HepG2 (cell line): ENCODE measurements at regions not wholly inside any gene's neighbourhood (a gene's known extent, or its start where the extent isn't known, plus 50 kb on each side); places are given as distances from the start of the nearest gene placed in this dataset.

ENCODE experiments used
- ATAC-seq: fragments of 200-7000 bp; cut with Tn5 transposase; 3 replicates; pipeline ENCODE4 v1.9.1; 2020; ENCODE audit warnings: mild to moderate bottlenecking, moderate library complexity
- BruUV-seq: library from RNA; stranded (reverse); fragments of 400-500 nt; replicated peaks from 2 replicates; lab custom pipeline; 2021; lab: Mats Ljungman, UMichigan
- CTCF ChIA-PET: fragments of 300-600 bp; formaldehyde crosslinking; extraction: SDS; loops from one replicate; lab custom pipeline; 2021; ENCODE audit warnings: low total read pairs, inconsistent platforms, low intra/inter-chr PET ratio; lab: Yijun Ruan, JAX
- POLR2A ChIA-PET: fragments of 350-600 bp; sonication (Branson Sonifier 250); formaldehyde crosslinking; loops from one replicate; lab custom pipeline; 2020; ENCODE audit warnings: antibody characterized with exemption, inconsistent platforms; lab: Yijun Ruan, JAX
- DNase-seq: peaks from one replicate; pipeline ENCODE4 v3.0.0-alpha.2; 2015; ENCODE audit warnings: low spot score
- FAIRE-seq: peaks from 3 replicates; lab custom pipeline; 2011; peaks lifted over from hg19 to GRCh38; lab: Jason Lieb, UNC
- H2AFZ ChIP-seq: one replicate; pipeline ENCODE4 v1.6.1; 2011; ENCODE audit warnings: low read length, inconsistent platforms
- H3K27ac ChIP-seq: fragments of 300-600 bp; 3 replicates; pipeline ENCODE4 v1.8.0; 2011; ENCODE audit warnings: mixed run types, mild to moderate bottlenecking, mixed read lengths, low read length, inconsistent platforms; ENCODE audit not compliant: insufficient read depth; ENCODE audit errors: extremely low read length
- H3K27me3 ChIP-seq, 2 experiments: fragments of 200-600 bp in 1 of 2; 2 replicates in 1 of 2; 3 replicates in 1 of 2; pipeline versions ENCODE4 v1.6.0 to v1.8.0; 2011; ENCODE audit warnings: low read length in 2 of 2, mild to moderate bottlenecking in 2 of 2, moderate library complexity in 2 of 2, inconsistent platforms in 1 of 2; ENCODE audit not compliant: insufficient read depth in 2 of 2, control insufficient read depth in 1 of 2
- H3K36me3 ChIP-seq, 2 experiments: fragments of 200-600 bp in 1 of 2; replicated peaks in 1 of 2; 2 replicates in 1 of 2; 3 replicates in 1 of 2; pipeline versions ENCODE4 v1.5.1 to v1.8.0; 2011; ENCODE audit warnings: low read length in 2 of 2, inconsistent platforms in 1 of 2; ENCODE audit not compliant: insufficient read depth in 2 of 2, control insufficient read depth in 1 of 2
- H3K4me1 ChIP-seq: 2 replicates; pipeline ENCODE4 v1.5.1; 2012; ENCODE audit warnings: low read length, inconsistent platforms; ENCODE audit not compliant: insufficient read depth
- H3K4me2 ChIP-seq: 2 replicates; pipeline ENCODE4 v1.6.0; 2011; ENCODE audit warnings: low read depth, low read length, inconsistent platforms
- H3K4me3 ChIP-seq, 3 experiments: fragments of 200-600 bp in 1 of 3; sonication (generic), shearing (Covaris generic) in 1 of 3; replicated peaks in 1 of 3; 2 replicates each; pipeline ENCODE4 v1.5.1; 2011 to 2016; ENCODE audit warnings: low read length in 3 of 3, inconsistent platforms in 2 of 3, low read depth in 2 of 3, mild to moderate bottlenecking in 2 of 3, control low read depth in 1 of 3, mixed read lengths in 1 of 3; ENCODE audit not compliant: insufficient read depth in 1 of 3
- H3K79me2 ChIP-seq: one replicate; pipeline ENCODE4 v1.6.1; 2011; ENCODE audit warnings: low read length, inconsistent platforms; ENCODE audit not compliant: insufficient read depth
- H3K9ac ChIP-seq: 2 replicates; pipeline ENCODE4 v1.6.0; 2011; ENCODE audit warnings: mild to moderate bottlenecking, low read depth, low read length, inconsistent platforms; ENCODE audit not compliant: insufficient read depth
- H3K9me3 ChIP-seq: 2 replicates; pipeline ENCODE4 v1.5.1; 2012; ENCODE audit warnings: mild to moderate bottlenecking, low read length
- H4K20me1 ChIP-seq: 2 replicates; pipeline ENCODE4 v1.6.0; 2011; ENCODE audit warnings: inconsistent platforms, mild to moderate bottlenecking, low read length, moderate library complexity; ENCODE audit not compliant: insufficient read depth
- AKAP8 ChIP-seq: sonication (generic); formaldehyde crosslinking; IDR thresholded peaks from 2 replicates; pipeline ENCODE4 v1.5.1; 2020; ENCODE audit warnings: mild to moderate bottlenecking, missing genetic modification reagents
- CBX1 ChIP-seq: IDR thresholded peaks from one replicate; pipeline ENCODE4 v1.6.1; 2016; ENCODE audit warnings: antibody characterized with exemption, low read depth
- HNRNPH1 ChIP-seq: fragments of 200-400 bp; formaldehyde crosslinking; optimal IDR thresholded peaks from 2 replicates; pipeline ENCODE3; 2017; ENCODE audit warnings: mild to moderate bottlenecking, low read depth, low read length
- HNRNPL ChIP-seq: fragments of 200-400 bp; formaldehyde crosslinking; IDR thresholded peaks from 2 replicates; pipeline ENCODE4 v1.6.1; 2017; ENCODE audit warnings: mild to moderate bottlenecking, low read depth, low read length
- KDM1A ChIP-seq: IDR thresholded peaks from 2 replicates; pipeline ENCODE4 v1.6.1; 2016; ENCODE audit warnings: missing compliant biosample characterization
- KLF13 ChIP-seq: sonication (generic); formaldehyde crosslinking; IDR thresholded peaks from 2 replicates; pipeline ENCODE4 v1.4.0; 2020; ENCODE audit warnings: mild to moderate bottlenecking, missing genetic modification reagents
- KLF6 ChIP-seq: IDR thresholded peaks from 2 replicates; pipeline ENCODE4 v1.8.0; 2016; ENCODE audit warnings: missing biosample characterization, missing genetic modification reagents
- ZNF251 ChIP-seq: sonication (generic); formaldehyde crosslinking; IDR thresholded peaks from 2 replicates; pipeline ENCODE4 v1.9.0; 2021; ENCODE audit warnings: mild to moderate bottlenecking, missing genetic modification reagents
- ZNF383 ChIP-seq: sonication (generic); formaldehyde crosslinking; IDR thresholded peaks from 2 replicates; pipeline ENCODE4 v1.4.0; 2020; ENCODE audit warnings: missing genetic modification reagents, mild to moderate bottlenecking, borderline replicate concordance
- ZNF772 ChIP-seq: sonication (generic); formaldehyde crosslinking; IDR thresholded peaks from 2 replicates; pipeline ENCODE4 v1.5.0; 2020; ENCODE audit warnings: mild to moderate bottlenecking, missing genetic modification reagents
- ZSCAN29 ChIP-seq: sonication (generic); formaldehyde crosslinking; conservative IDR thresholded peaks from 2 replicates; pipeline ENCODE4 v1.4.0; 2020; ENCODE audit warnings: mild to moderate bottlenecking, missing genetic modification reagents
- WGBS: methylation state at CpG from one replicate; pipeline ENCODE4 v1.1.6; 2017; ENCODE audit warnings: low lambda C conversion rate; 5-methylcytosine and 5-hydroxymethylcytosine counted together
- in situ Hi-C: cut with HindIII; loops from 2 replicates; pipeline ENCODE4 v1.10.0; 2017; ENCODE audit warnings: low pct_unique_long_range_greater_than_20kb; ENCODE audit not compliant: extremely low pct_ligation_motif_present
- intact Hi-C: fragments of 100-400 bp; cut with micrococcal nuclease; formaldehyde crosslinking; loops from one replicate; pipeline ENCODE4 v1.10.0; 2022; ENCODE audit not compliant: unreplicated experiment
- TF ChIP-seq, protein P1 (sequence below): sonication (generic); formaldehyde crosslinking; IDR thresholded peaks from 2 replicates; pipeline ENCODE4 v1.4.0; 2020; ENCODE audit warnings: missing genetic modification reagents
- TF ChIP-seq, protein P2 (sequence below): sonication (generic); formaldehyde crosslinking; IDR thresholded peaks from 2 replicates; pipeline ENCODE4 v1.4.0; 2020; ENCODE audit warnings: missing genetic modification reagents
- TF ChIP-seq, protein P3 (sequence below): sonication (generic); formaldehyde crosslinking; IDR thresholded peaks from 2 replicates; pipeline ENCODE4 v1.8.1; 2022; ENCODE audit warnings: low read depth, mild to moderate bottlenecking, missing genetic modification reagents

DNA sequence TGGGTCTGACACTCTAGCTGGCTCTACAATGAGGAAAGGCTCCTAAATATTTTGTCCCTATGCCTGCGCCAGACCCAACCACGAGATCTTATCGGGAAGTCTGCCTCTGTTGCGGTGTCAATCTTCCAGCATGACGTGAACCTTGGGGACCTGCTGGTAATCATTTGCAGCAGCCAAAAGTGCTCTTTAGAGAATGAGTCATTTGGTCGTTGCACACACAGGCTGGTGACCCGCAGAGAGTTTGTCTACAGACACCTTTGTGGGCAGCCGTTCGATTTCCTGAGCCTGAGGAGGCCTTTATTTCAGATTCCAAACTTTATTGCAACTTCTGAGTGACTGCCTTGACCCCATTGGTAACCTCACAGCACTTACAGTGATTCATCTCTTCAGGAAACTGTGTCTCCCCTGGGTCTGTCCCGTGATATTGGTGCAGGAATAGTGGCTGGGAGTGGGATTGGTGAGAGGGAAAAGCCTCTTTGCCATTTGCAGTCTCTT is 326.1 kb downstream of the NSG2 start:
- DNase-seq (no peak), FAIRE-seq (no peak), ATAC-seq (no peak)
- no peaks in the 10 kb centered on the region for H4K20me1 ChIP-seq
- WGBS, result 0% methylated on average over 2 of the region's 10 CpGs
- H3K4me1 ChIP-seq, result no peaks in the 10 kb centered on the region
- H3K4me3 ChIP-seq, result no peak overlapping the region
- no TSS peak for BruUV-seq
- CTCF ChIA-PET, result no interaction called here
- H3K27me3 ChIP-seq, result no peaks in the 10 kb centered on the region; a peak in 1 of 5 replicates
- H2AFZ ChIP-seq, result no peak overlapping the region
- POLR2A ChIA-PET, result no interaction called here
- intact Hi-C loops, result no loop called here
- H3K9ac ChIP-seq, result no peak overlapping the region
- H3K27ac ChIP-seq, result no peak overlapping the region
- H3K79me2 ChIP-seq, result no peaks in the 10 kb centered on the region
- H3K36me3 ChIP-seq, result no peaks in the 10 kb centered on the region
- H3K4me2 ChIP-seq, result no peak overlapping the region
- H3K9me3 ChIP-seq, result no peaks in the 10 kb centered on the region
- no peak for TF ChIP-seq AKAP8 (CRISPR knock-in tag)
- no peak for TF ChIP-seq ZSCAN29
- no peak for TF ChIP-seq HNRNPH1
- TF ChIP-seq HNRNPL, result no peak
- no peak for TF ChIP-seq ZNF772
- in situ Hi-C loops, result no loop called here

DNA sequence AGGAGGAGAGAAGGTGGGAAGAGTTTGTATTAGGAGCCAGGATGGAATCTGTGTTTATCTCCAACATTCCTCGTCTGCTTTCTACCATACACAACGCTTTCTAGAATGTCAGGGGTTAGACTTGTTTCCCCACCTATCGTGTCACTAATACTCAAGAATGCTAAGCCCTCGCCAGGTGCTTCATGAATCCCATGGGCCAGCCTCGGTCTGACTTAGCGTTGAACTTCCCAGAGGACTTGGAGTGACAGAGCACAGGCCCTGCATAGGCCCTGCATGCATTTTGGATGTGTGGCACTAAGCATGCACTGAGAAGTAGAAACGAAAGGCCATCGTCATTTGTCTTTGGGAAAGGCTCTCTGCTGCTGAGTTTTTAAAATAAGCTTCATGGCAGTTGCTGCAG is 328.7 kb downstream of the NSG2 start:
- H3K4me2 ChIP-seq, result no peak overlapping the region
- no peak overlapping the region for H3K27ac ChIP-seq
- intact Hi-C loops, result no loop called here
- POLR2A ChIA-PET, result interaction anchor here (0.6 kb wide), 1 partner anchor 319 kb away, joined by 3 read pairs; no protein-coding TSS in a partner anchor
- no TSS peak for BruUV-seq
- FAIRE-seq (no peak), ATAC-seq (no peak), DNase-seq (no peak)
- no peaks in the 10 kb centered on the region for H3K9me3 ChIP-seq
- no peak overlapping the region for H3K9ac ChIP-seq
- no peaks in the 10 kb centered on the region; a peak in 1 of 5 replicates for H3K27me3 ChIP-seq
- WGBS, result 36% methylated on average over 6 of the region's 8 CpGs
- H3K79me2 ChIP-seq, result no peaks in the 10 kb centered on the region
- no peaks in the 10 kb centered on the region for H4K20me1 ChIP-seq
- no peaks in the 10 kb centered on the region for H3K4me1 ChIP-seq
- CTCF ChIA-PET, result no interaction called here
- H2AFZ ChIP-seq, result no peak overlapping the region
- H3K36me3 ChIP-seq, result no peaks in the 10 kb centered on the region
- in situ Hi-C loops, result no loop called here
- H3K4me3 ChIP-seq, result no peak overlapping the region
- TF ChIP-seq KDM1A (CRISPR knock-in tag) (no peak), ZNF251 (CRISPR knock-in tag) (no peak), KLF6 (no peak), ZNF383 (no peak), KLF13 (CRISPR knock-in tag) (no peak), CBX1 (no peak)
- TF ChIP-seq, protein P1, sequence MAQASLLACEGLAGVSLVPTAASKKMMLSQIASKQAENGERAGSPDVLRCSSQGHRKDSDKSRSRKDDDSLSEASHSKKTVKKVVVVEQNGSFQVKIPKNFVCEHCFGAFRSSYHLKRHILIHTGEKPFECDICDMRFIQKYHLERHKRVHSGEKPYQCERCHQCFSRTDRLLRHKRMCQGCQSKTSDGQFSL (CRISPR knock-in tag), result no peak
- TF ChIP-seq, protein P2, sequence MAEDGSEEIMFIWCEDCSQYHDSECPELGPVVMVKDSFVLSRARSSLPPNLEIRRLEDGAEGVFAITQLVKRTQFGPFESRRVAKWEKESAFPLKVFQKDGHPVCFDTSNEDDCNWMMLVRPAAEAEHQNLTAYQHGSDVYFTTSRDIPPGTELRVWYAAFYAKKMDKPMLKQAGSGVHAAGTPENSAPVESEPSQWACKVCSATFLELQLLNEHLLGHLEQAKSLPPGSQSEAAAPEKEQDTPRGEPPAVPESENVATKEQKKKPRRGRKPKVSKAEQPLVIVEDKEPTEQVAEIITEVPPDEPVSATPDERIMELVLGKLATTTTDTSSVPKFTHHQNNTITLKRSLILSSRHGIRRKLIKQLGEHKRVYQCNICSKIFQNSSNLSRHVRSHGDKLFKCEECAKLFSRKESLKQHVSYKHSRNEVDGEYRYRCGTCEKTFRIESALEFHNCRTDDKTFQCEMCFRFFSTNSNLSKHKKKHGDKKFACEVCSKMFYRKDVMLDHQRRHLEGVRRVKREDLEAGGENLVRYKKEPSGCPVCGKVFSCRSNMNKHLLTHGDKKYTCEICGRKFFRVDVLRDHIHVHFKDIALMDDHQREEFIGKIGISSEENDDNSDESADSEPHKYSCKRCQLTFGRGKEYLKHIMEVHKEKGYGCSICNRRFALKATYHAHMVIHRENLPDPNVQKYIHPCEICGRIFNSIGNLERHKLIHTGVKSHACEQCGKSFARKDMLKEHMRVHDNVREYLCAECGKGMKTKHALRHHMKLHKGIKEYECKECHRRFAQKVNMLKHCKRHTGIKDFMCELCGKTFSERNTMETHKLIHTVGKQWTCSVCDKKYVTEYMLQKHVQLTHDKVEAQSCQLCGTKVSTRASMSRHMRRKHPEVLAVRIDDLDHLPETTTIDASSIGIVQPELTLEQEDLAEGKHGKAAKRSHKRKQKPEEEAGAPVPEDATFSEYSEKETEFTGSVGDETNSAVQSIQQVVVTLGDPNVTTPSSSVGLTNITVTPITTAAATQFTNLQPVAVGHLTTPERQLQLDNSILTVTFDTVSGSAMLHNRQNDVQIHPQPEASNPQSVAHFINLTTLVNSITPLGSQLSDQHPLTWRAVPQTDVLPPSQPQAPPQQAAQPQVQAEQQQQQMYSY (CRISPR knock-in tag), result no peak
- TF ChIP-seq, protein P3, sequence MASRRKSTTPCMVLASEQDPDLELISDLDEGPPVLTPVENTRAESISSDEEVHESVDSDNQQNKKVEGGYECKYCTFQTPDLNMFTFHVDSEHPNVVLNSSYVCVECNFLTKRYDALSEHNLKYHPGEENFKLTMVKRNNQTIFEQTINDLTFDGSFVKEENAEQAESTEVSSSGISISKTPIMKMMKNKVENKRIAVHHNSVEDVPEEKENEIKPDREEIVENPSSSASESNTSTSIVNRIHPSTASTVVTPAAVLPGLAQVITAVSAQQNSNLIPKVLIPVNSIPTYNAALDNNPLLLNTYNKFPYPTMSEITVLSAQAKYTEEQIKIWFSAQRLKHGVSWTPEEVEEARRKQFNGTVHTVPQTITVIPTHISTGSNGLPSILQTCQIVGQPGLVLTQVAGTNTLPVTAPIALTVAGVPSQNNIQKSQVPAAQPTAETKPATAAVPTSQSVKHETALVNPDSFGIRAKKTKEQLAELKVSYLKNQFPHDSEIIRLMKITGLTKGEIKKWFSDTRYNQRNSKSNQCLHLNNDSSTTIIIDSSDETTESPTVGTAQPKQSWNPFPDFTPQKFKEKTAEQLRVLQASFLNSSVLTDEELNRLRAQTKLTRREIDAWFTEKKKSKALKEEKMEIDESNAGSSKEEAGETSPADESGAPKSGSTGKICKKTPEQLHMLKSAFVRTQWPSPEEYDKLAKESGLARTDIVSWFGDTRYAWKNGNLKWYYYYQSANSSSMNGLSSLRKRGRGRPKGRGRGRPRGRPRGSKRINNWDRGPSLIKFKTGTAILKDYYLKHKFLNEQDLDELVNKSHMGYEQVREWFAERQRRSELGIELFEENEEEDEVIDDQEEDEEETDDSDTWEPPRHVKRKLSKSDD, result no peak
